Glutamatergic neuron (in vitro differentiated cells): ENCODE measurements at regions not wholly inside any gene's neighbourhood (a gene's known extent, or its start where the extent isn't known, plus 50 kb on each side); places are given as distances from the start of the nearest gene placed in this dataset.
"Not testable (repeated sequence)": the region's sequence is repeated elsewhere in the genome, so short reads cannot be mapped to it uniquely, and the experiment has no call there.

Experiments used
- DNase-seq: peaks from one replicate; pipeline ENCODE4 v3.0.0; 2022
- H3K27ac Mint-ChIP-seq: one replicate; pipeline ENCODE4 v1.8.0; 2020; ENCODE audit warnings: mild to moderate bottlenecking, mixed read lengths, inconsistent platforms; ENCODE audit not compliant: unreplicated experiment
- H3K27me3 Mint-ChIP-seq: one replicate; pipeline ENCODE4 v1.8.0; 2020; ENCODE audit warnings: mild to moderate bottlenecking, moderate library complexity, mixed read lengths, inconsistent platforms; ENCODE audit not compliant: unreplicated experiment
- H3K36me3 Mint-ChIP-seq: one replicate; pipeline ENCODE4 v1.8.0; 2020; ENCODE audit warnings: mild to moderate bottlenecking, mixed read lengths, inconsistent platforms; ENCODE audit not compliant: unreplicated experiment
- H3K4me1 Mint-ChIP-seq: one replicate; pipeline ENCODE4 v1.8.0; 2020; ENCODE audit warnings: mild to moderate bottlenecking, low read depth, mixed read lengths, inconsistent platforms; ENCODE audit not compliant: unreplicated experiment
- H3K4me3 Mint-ChIP-seq: one replicate; pipeline ENCODE4 v1.8.0; 2020; ENCODE audit warnings: mild to moderate bottlenecking, mixed read lengths, inconsistent platforms; ENCODE audit not compliant: unreplicated experiment
- H3K9me3 Mint-ChIP-seq: one replicate; pipeline ENCODE4 v1.8.0; 2020; ENCODE audit warnings: mild to moderate bottlenecking, moderate library complexity, mixed read lengths, inconsistent platforms; ENCODE audit not compliant: unreplicated experiment
- TF ChIP-seq, protein P1 (sequence below): fragments of 200-600 bp; sonication (generic); IDR thresholded peaks from one replicate; pipeline ENCODE4 v1.5.0; 2021; ENCODE audit not compliant: partially characterized antibody, unreplicated experiment

DNA sequence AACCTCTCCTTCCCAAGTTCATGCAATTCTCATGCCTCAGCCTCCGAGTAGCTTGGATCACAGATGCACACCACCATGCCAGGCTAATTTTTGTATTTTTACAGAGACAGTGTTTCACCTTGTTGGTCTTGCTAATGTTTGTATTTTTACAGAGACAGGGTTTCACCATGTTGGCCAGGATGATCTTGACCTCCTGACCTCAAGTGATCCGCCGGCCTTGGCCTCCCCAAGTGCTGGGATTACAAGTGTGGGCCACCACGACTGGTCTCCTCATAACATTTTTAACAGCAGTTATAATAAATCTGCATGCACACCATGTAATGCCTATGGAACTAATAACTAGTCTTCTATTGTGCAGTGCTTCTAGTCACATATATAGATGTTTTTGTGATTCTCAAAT, 123.8 kb upstream of the VKORC1L1 start:
- H3K36me3 Mint-ChIP-seq = no peaks in the 10 kb centered on the region

DNA sequence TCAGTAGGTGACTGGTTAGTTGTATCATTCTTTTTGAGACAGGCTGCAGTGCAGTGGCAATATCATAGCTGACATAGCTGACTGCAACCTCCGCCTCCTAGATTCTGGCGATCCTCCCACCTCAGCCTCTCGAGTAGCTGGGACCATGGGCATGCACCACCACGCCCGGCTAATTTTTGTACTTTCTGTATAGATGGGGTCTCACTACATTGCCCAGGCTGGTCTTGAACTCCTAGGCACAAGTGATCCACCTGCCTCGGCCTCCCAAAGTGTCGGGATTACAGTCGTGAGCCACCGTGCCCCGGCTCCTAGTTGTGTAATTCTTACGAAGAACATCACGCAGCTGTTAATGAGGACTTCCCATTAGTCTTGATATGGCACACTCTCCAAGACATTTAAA, 123.4 kb upstream of the VKORC1L1 start:
- H3K4me3 Mint-ChIP-seq = no peak overlapping the region
- H3K4me1 Mint-ChIP-seq = no peaks in the 10 kb centered on the region
- DNase-seq = no peak
- TF ChIP-seq, protein P1, sequence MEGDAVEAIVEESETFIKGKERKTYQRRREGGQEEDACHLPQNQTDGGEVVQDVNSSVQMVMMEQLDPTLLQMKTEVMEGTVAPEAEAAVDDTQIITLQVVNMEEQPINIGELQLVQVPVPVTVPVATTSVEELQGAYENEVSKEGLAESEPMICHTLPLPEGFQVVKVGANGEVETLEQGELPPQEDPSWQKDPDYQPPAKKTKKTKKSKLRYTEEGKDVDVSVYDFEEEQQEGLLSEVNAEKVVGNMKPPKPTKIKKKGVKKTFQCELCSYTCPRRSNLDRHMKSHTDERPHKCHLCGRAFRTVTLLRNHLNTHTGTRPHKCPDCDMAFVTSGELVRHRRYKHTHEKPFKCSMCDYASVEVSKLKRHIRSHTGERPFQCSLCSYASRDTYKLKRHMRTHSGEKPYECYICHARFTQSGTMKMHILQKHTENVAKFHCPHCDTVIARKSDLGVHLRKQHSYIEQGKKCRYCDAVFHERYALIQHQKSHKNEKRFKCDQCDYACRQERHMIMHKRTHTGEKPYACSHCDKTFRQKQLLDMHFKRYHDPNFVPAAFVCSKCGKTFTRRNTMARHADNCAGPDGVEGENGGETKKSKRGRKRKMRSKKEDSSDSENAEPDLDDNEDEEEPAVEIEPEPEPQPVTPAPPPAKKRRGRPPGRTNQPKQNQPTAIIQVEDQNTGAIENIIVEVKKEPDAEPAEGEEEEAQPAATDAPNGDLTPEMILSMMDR = no peak
- no peaks in the 10 kb centered on the region for H3K36me3 Mint-ChIP-seq
- peaks cover 6% of the 10 kb centered on the region for H3K27me3 Mint-ChIP-seq
- no peak overlapping the region for H3K27ac Mint-ChIP-seq
- H3K9me3 Mint-ChIP-seq = peaks cover 10% of the 10 kb centered on the region

More for the DNA sequence above, 123.8 kb upstream of the VKORC1L1 start:
- no peaks in the 10 kb centered on the region for H3K4me1 Mint-ChIP-seq
- peaks cover 10% of the 10 kb centered on the region for H3K9me3 Mint-ChIP-seq
- no peak overlapping the region for H3K27ac Mint-ChIP-seq
- TF ChIP-seq, protein P1 = no peak
- H3K4me3 Mint-ChIP-seq = no peak overlapping the region
- DNase-seq = no peak
- peaks cover 6% of the 10 kb centered on the region for H3K27me3 Mint-ChIP-seq

DNA sequence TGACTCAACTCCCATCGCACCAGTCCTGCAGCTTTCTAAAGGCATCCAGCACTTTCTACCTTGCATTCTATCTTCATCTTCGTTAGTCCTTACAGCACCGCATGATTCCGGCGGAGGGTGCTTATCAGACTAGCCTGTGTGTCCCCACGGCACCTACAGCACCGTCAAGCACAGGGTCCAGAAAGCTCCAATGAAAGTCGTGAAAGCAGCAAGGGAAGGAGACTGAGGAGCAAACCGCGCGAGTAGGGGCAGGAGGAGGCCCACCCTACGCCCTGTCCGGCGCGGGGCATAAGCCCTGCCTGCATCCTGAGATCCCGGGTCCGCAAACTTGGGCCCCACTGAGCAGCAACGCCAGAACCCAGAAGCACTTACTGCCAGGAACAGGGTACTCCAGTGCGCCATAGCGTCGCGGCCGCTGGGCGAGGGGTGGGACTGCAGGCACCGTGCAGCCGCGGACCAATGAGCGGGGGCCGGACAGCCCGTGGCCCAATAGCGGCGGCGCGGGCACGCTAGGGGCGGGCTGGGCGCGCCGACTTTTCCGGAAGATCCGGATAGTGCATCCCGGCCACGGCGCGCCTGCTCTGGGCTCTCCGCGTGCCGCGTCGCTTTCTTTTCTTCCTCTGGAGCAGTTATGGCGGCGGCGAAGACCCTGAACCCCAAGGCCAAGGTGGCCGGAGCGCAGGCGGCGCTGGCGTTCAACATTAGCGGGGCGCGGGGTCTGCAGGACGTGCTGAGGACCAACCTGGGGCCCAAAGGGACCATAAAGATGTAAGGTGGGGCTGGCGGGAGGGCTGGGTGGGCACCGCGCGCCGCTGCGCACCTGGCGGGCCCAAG, 122.1 kb upstream of the VKORC1L1 start:
- TF ChIP-seq, protein P1 = peak; percentile 18
- peak; percentile 95 for DNase-seq
- Mint-ChIP-seq H3K36me3 (no peaks in the 10 kb centered on the region), H3K27me3 (peaks cover 6% of the 10 kb centered on the region), H3K4me3 (peak overlapping the region; percentile 95), H3K27ac (peak overlapping the region; percentile 94), H3K9me3 (peaks cover 10% of the 10 kb centered on the region), H3K4me1 (no peaks in the 10 kb centered on the region)

DNA sequence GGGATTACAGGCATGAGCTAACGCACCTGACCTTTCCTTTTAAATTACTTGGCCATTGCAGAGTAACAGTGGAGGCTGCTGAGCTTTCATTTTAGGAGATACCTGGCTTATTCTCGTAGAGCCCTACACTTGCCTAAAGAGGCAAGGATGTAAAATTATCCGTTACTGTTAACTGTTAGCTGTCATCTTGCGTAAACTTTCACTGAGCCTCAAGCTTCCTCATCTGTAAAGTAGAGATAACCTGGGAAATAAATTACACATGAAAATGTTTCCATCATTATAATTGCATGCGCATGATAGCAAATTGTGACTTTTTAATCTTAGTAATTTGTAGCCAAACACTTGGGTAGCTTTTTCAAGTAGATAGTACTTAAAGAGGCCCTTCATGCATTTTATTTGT, 118.8 kb upstream of the VKORC1L1 start:
- not testable (repeated sequence) for H3K9me3 Mint-ChIP-seq, H3K4me3 Mint-ChIP-seq, H3K27ac Mint-ChIP-seq, DNase-seq, H3K27me3 Mint-ChIP-seq, H3K4me1 Mint-ChIP-seq, H3K36me3 Mint-ChIP-seq

DNA sequence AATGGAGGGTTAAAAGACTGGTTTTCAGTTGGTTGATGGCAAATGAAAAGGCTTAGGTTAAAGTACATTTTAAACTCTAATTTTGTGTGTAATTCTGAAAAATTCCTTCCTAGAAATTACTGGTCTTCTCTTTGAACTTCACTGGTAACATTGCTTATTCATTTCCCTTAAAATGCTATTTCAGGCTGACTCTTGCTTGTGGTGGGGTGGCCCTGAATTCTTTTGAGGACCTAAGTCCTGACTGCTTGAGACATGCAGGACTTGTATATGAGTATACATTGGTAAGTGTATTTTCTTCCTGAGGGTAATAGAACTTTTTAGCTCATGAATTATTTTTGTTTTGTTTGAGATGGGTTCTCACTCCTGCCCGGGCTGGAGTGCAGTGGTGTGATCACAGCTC, 113.9 kb upstream of the VKORC1L1 start:
- DNase-seq, H3K4me3 Mint-ChIP-seq, H3K36me3 Mint-ChIP-seq, H3K27ac Mint-ChIP-seq, H3K4me1 Mint-ChIP-seq, H3K27me3 Mint-ChIP-seq, H3K9me3 Mint-ChIP-seq: not testable (repeated sequence)

DNA sequence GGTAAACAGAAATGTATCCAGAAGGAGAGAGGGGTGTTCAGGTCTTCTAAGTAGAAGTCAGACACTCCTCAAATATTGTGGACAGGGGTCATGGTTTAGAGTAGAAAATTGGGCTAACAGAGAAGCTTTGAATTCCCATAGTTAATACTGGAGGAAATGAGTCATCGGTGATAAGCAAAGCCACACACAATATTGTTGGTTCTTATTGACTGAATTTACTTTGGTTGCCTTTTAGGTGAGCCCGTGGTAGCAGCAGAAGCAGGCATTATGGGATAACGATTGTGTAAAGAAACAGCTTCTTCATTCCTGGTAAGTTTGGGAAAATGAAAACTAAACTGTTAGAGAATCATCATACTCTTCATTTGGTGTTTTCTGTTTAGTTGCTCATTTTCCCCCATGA, 110.2 kb upstream of the VKORC1L1 start:
- not testable (repeated sequence) for H3K4me3 Mint-ChIP-seq, H3K4me1 Mint-ChIP-seq, H3K27me3 Mint-ChIP-seq, H3K36me3 Mint-ChIP-seq, H3K9me3 Mint-ChIP-seq, H3K27ac Mint-ChIP-seq, DNase-seq

DNA sequence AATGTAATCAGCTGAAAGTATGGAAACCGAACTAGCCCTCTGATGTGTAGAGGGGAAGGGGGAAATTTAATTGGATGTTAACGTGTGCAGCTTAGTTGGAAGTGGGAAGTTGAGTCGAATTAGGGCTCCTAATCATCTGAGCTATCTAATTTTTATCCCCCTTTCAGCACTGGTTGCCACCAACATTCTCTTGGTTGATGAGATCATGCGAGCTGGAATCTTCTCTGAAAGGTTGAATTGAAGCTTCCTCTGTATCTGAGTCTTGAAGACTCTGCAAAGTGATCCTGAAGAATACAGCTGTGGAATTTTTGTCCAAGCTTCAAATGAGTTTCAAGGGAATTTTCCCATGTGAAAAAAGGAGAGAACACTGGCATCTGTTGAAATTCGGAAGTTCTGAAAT, 109.8 kb upstream of the VKORC1L1 start:
- DNase-seq, H3K27me3 Mint-ChIP-seq, H3K9me3 Mint-ChIP-seq, H3K27ac Mint-ChIP-seq, H3K4me1 Mint-ChIP-seq, H3K4me3 Mint-ChIP-seq, H3K36me3 Mint-ChIP-seq: not testable (repeated sequence)

DNA sequence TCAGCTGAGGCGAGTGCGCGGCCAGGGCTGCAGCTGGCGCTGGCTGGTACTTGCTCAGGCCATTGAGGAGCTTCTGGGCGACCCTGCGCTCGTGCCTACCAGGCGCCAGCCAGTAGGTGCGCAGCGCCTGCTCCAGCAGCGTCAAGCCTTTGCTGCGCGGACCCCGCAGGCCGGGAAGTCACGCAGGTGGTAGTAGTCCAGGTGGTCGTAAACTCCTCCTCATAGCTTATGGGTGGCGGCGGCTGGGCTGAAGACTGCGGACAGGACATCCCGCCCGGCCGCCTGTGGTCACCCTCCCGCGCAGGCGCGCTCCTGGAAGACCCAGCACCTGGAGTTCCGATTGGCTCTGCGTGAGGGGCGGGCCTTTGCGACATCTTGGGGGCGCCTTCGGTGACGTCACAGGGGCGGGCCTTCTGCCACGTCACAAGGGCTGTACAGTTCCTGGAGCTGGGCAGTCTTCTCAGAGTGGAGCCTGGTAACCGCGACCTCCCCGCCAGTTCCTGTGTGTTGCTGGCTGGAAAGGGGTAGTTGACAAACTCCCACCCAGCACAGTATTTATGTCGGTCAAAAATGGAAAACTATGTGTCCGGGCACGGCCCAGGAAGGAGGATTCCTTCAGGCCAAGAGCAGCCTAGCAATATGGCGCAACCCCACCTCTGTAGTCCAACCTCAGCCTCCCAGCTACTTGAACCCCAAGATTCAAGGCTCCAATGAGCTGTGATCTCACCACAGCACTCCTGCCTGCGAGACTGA, 102.2 kb upstream of the VKORC1L1 start:
- H3K27me3 Mint-ChIP-seq, H3K36me3 Mint-ChIP-seq, H3K9me3 Mint-ChIP-seq, H3K4me1 Mint-ChIP-seq: not testable (repeated sequence)
- Mint-ChIP-seq H3K4me3 (peak overlapping the region; percentile 85), H3K27ac (peak overlapping the region; percentile 38)
- peak; percentile 95 for DNase-seq

DNA sequence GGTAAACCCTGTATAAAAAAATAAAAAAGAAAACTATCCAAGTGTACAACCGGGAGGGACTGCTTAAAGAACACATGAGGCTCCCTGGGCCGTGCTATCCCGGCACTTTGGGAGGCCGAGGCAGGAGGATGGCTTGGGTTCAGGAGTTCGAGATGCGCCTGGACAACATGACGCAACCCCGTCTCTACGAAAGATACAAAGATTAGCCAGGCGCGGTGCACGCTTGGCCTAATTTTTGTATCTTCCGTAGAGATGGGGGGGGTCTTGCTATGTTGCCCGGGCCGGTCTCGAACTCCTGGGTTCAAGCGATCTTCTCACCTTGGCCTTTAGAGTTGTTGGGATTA, 101.7 kb upstream of the VKORC1L1 start:
- not testable (repeated sequence) for H3K27ac Mint-ChIP-seq, H3K9me3 Mint-ChIP-seq, DNase-seq, H3K36me3 Mint-ChIP-seq, H3K4me1 Mint-ChIP-seq, H3K27me3 Mint-ChIP-seq
- peak overlapping the region; percentile 85 for H3K4me3 Mint-ChIP-seq
